MM.1S (cell line): ENCODE measurements at regions not wholly inside any gene's neighbourhood (a gene's known extent, or its start where the extent isn't known, plus 50 kb on each side); places are given as distances from the start of the nearest gene placed in this dataset.

Experiments used
- DNase-seq: peaks from one replicate; pipeline ENCODE4 v3.0.0-alpha.2; 2015
- H2AFZ ChIP-seq: fragments of 300-600 bp; sonication (generic); 2 replicates; pipeline ENCODE4 v1.6.0; 2016; ENCODE audit warnings: antibody characterized with exemption, low read length
- H3F3A ChIP-seq: fragments of 300-600 bp; sonication (generic); 2 replicates; pipeline ENCODE4 v1.6.1; 2016; ENCODE audit warnings: mild to moderate bottlenecking, antibody characterized with exemption, low read length, moderate library complexity, mixed read lengths; ENCODE audit not compliant: insufficient read depth
- H3K27ac ChIP-seq: fragments of 300-600 bp; sonication (generic); 2 replicates; pipeline ENCODE4 v1.5.1; 2016; ENCODE audit warnings: mild to moderate bottlenecking, low read length
- H3K27me3 ChIP-seq: fragments of 300-600 bp; sonication (generic); replicated peaks from 2 replicates; pipeline ENCODE4 v1.6.0; 2016; ENCODE audit warnings: low read length; ENCODE audit not compliant: insufficient read depth
- H3K36me3 ChIP-seq: fragments of 300-600 bp; sonication (generic); replicated peaks from 2 replicates; pipeline ENCODE4 v1.6.1; 2016; ENCODE audit warnings: mild to moderate bottlenecking, low read length, mixed read lengths; ENCODE audit not compliant: insufficient read depth
- H3K4me1 ChIP-seq: fragments of 300-600 bp; sonication (generic); 2 replicates; pipeline ENCODE4 v1.6.1; 2016; ENCODE audit warnings: low read length, mixed read lengths
- H3K4me2 ChIP-seq: fragments of 300-600 bp; sonication (generic); 2 replicates; pipeline ENCODE4 v1.6.0; 2016; ENCODE audit warnings: low read depth, low read length
- H3K4me3 ChIP-seq: fragments of 300-600 bp; sonication (generic); 2 replicates; pipeline ENCODE4 v1.5.1; 2016; ENCODE audit warnings: low read length, mixed read lengths
- H3K79me2 ChIP-seq: fragments of 300-600 bp; sonication (generic); 2 replicates; pipeline ENCODE4 v1.6.1; 2016; ENCODE audit warnings: mixed run types, low read length, mixed read lengths
- H3K9ac ChIP-seq: fragments of 300-600 bp; sonication (generic); 2 replicates; pipeline ENCODE4 v1.6.1; 2016; ENCODE audit warnings: low read length, mixed read lengths
- H3K9me2 ChIP-seq: fragments of 300-600 bp; sonication (generic); replicated peaks from 2 replicates; pipeline ENCODE4 v1.6.1; 2016; ENCODE audit warnings: mild to moderate bottlenecking, low read length, mixed read lengths; ENCODE audit not compliant: insufficient read depth
- H3K9me3 ChIP-seq: fragments of 300-600 bp; sonication (generic); replicated peaks from 2 replicates; pipeline ENCODE4 v1.6.1; 2016; ENCODE audit warnings: mild to moderate bottlenecking, low read length, mixed read lengths; ENCODE audit not compliant: insufficient read depth
- H4K20me1 ChIP-seq: fragments of 300-600 bp; sonication (generic); 2 replicates; pipeline ENCODE4 v1.6.1; 2016; ENCODE audit warnings: mild to moderate bottlenecking, low read length, moderate library complexity, mixed read lengths; ENCODE audit not compliant: insufficient read depth
- CTCF ChIP-seq: fragments of 300-600 bp; sonication (generic); IDR thresholded peaks from 2 replicates; pipeline ENCODE4 v1.5.1; 2016; ENCODE audit warnings: antibody characterized with exemption, low read length, mixed read lengths
- EZH2 ChIP-seq: fragments of 300-600 bp; sonication (generic); optimal IDR thresholded peaks from 2 replicates; pipeline ENCODE3; 2017; ENCODE audit warnings: low read depth, mild to moderate bottlenecking, antibody characterized with exemption, low read length, mixed read lengths
- EZH2phosphoT487 ChIP-seq: fragments of 300-600 bp; sonication (generic); IDR thresholded peaks from 2 replicates; pipeline ENCODE4 v1.6.1; 2018; ENCODE audit warnings: antibody characterized with exemption, low read length

- Histone ChIP-seq H3K27ac (no peak overlapping the region), H4K20me1 (no peaks in the 10 kb centered on the region), H3K9ac (no peak overlapping the region), H3K79me2 (no peaks in the 10 kb centered on the region), H3K36me3 (no peaks in the 10 kb centered on the region), H3K4me1 (no peaks in the 10 kb centered on the region), H3K27me3 (no peaks in the 10 kb centered on the region), H2AFZ (no peak overlapping the region), H3K9me2 (no peaks in the 10 kb centered on the region), H3K4me2 (no peak overlapping the region), H3F3A (no peaks in the 10 kb centered on the region), H3K9me3 (no peaks in the 10 kb centered on the region), H3K4me3 (no peak overlapping the region)
- TF ChIP-seq EZH2phosphoT487 (no peak), EZH2 (no peak), CTCF (no peak)
- no peak for DNase-seq
Observed at GRCh38 chr9:109568568-109569210, 70.6 kb upstream of the PTPN3 start.

- H2AFZ ChIP-seq = no peak overlapping the region
- peak; percentile 73 for DNase-seq
- H4K20me1 ChIP-seq = no peaks in the 10 kb centered on the region
- H3K36me3 ChIP-seq = no peaks in the 10 kb centered on the region
- no peaks in the 10 kb centered on the region for H3F3A ChIP-seq
- H3K9me2 ChIP-seq = no peaks in the 10 kb centered on the region
- no peak overlapping the region for H3K9ac ChIP-seq
- no peaks in the 10 kb centered on the region for H3K79me2 ChIP-seq
- H3K4me3 ChIP-seq = no peak overlapping the region
- H3K27me3 ChIP-seq = no peaks in the 10 kb centered on the region
- no peak for TF ChIP-seq EZH2
- TF ChIP-seq EZH2phosphoT487 = no peak
- peak; percentile 68 for TF ChIP-seq CTCF
- H3K27ac ChIP-seq = no peak overlapping the region
- no peaks in the 10 kb centered on the region for H3K9me3 ChIP-seq
- H3K4me2 ChIP-seq = no peak overlapping the region
- no peaks in the 10 kb centered on the region for H3K4me1 ChIP-seq
Observed at GRCh38 chr9:109574061-109574882, 76.2 kb upstream of the PTPN3 start.

- Histone ChIP-seq H3K4me2 (no peak overlapping the region), H3K4me1 (no peaks in the 10 kb centered on the region), H3K9me3 (no peaks in the 10 kb centered on the region), H3K36me3 (no peaks in the 10 kb centered on the region), H3K9ac (no peak overlapping the region), H3K79me2 (no peaks in the 10 kb centered on the region), H4K20me1 (no peaks in the 10 kb centered on the region), H3K4me3 (no peak overlapping the region), H3K27ac (no peak overlapping the region), H3K27me3 (no peaks in the 10 kb centered on the region), H2AFZ (no peak overlapping the region), H3K9me2 (no peaks in the 10 kb centered on the region), H3F3A (no peaks in the 10 kb centered on the region)
- TF ChIP-seq EZH2 (no peak), EZH2phosphoT487 (no peak), CTCF (no peak)
- no peak for DNase-seq
Observed at GRCh38 chr9:109576762-109577161, 78.7 kb upstream of the PTPN3 start.
